GM21619 (cell line): ENCODE measurements at regions not wholly inside any gene's neighbourhood (a gene's known extent, or its start where the extent isn't known, plus 50 kb on each side); places are given as distances from the start of the nearest gene placed in this dataset.
"Not testable (repeated sequence)": the region's sequence is repeated elsewhere in the genome, so short reads cannot be mapped to it uniquely, and the experiment has no call there.

Source experiments
- ATAC-seq: cut with Tn5 transposase; IDR thresholded peaks from one replicate; pipeline ENCODE4 v1.9.1; 2021; ENCODE audit not compliant: unreplicated experiment

DNA sequence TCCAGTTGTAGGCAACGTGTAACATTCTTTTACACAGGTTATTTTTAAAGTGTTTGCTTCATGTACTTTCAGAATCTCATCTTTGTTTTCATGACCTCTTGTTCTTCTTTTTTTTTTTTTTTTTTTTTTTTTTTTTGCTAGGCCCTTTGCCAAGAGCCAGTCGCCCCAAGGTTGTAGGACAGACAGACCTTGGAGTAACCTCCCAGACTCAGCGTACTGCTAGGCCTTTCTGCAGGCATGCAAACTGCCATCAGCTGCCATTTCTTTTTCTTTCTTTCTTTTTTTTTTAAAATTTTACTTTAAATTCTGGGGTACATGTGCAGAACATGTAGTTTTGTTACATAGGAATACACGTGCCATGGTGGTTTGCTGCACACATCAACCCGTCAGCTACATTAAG is 452.3 kb upstream of the MDGA2 start:
- ATAC-seq, result no peak

DNA sequence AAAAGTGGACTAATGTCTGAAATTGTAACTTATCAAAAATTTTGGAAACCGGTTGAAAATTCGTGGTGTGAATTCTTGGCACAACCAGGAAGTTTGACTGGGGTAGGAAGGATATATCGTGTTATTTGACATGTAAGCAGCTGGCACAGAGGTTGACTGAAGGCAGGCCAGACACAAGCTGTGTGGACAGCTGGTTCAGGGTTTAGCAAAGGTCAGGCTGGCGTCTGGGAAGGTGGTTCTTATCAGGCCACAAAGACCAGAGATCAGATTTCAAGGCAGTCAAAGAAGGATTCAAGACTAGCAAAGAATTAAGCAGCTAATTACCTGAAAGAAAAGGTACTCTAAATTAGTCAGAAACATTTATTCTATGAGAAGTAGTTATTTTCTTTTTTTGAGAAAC is 450.2 kb upstream of the MDGA2 start:
- no peak for ATAC-seq

DNA sequence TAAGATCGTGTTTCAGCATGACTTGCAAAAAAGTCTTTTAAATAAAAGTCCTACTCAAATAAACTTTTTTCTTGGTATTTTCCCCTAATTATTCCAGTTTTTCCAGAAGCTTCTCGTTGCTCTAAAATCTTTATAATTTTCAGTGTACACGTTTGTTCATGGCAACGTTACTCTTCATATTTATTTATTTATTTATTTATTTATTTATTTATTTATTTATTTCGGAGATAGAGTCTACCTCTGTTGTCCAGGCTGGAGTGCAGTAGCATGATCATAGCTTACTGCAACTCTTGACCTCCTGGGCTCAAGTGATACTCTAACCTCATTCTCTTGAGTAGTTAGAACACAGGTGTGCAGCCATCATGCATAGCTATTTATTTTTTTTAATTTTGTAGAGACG is 438.3 kb upstream of the MDGA2 start:
- ATAC-seq, result no peak

DNA sequence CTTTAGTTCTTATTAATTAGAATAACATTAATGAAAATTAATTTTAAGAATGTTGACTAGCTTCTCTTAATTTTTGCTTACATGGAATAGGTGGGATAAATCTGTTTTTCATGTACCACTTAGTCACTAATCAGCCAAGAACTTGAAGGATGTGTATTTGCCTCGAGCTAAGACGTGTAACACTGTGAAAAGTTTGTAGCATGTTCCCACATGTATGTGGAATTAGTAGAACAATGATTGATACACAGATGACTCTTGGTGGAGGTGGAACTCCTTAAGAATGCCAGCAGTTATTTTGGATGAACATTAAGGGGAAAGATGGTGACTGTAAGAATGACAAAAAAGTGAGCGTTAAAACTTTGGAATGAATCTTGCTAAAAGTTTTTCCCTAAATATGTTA is 435.7 kb upstream of the MDGA2 start:
- no peak for ATAC-seq

DNA sequence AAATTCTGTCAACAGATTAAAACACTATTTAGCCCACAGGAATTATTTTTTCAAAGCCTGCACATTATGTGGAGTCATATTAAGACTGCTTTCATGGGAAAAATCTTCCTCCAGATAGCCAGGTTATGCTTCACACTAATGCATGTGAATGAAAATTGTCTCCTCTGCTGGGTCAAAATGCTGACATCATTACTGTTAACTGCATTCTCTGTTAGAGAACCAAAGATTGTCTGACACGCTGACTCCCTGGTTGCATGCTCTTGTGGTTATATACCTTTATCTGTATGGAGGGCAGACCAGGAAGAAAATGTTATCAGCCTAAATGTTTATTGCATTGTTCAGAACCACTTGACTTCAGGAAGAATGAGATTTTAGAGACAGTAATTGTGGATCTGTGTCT is 432.2 kb upstream of the MDGA2 start:
- no peak for ATAC-seq

DNA sequence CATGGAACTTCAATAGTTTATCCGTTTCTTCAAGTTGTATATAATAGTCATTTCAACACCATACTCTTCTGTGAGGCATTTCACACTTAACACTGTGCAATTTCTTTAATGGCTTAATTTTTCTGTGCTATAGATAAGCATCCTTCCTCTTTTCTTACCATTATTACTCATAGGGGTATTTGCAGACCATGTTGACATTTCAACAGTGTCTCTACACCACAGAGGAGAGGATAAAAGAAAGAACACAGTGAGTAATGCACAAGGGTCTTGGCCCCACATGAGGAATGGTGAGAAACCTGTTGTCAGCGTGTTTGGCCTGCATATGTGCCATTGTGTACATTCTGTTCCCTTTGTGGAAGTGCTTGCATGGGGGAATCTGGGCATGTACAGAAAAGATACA is 421.5 kb upstream of the MDGA2 start:
- no peak for ATAC-seq

DNA sequence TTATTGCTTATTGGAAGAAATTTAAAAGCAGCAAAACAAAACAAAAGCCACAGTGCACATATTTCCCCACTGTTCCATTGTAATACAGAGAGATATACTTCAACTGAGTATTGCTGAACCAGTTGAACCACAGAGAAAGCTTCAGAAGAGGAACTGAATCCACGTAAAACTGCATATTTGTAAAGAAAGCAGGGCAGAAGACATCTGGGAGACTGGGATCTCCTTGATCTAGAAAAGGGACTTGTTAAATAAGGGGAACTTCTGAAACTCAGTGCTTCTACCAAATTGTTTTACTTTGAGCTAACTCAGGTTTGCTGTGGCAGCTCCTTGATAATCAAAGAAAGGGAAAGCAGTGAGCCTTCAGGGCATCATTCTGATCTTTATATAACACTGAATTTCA is 411.1 kb upstream of the MDGA2 start:
- ATAC-seq, result no peak

DNA sequence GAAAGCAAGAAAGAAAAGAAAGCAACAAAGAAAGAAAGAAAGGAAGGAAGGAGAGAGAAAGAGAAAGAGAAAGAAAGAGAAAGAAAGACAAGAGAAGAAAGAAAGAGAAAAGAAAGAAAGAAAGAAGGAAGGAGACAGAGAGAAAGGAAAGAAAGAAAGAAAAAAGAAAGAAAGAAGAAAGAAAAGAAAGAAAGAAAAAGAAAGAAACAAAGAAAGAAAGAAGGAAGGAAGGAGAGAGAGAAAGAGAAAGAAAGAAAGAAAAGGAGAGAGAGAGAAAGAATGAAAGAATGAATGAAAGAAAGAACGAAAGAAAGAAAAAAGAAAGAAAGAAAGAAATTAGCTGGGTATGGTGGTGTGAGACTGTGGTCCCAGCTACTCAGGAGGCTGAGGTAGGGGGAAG is 400.1 kb upstream of the MDGA2 start:
- no peak for ATAC-seq

DNA sequence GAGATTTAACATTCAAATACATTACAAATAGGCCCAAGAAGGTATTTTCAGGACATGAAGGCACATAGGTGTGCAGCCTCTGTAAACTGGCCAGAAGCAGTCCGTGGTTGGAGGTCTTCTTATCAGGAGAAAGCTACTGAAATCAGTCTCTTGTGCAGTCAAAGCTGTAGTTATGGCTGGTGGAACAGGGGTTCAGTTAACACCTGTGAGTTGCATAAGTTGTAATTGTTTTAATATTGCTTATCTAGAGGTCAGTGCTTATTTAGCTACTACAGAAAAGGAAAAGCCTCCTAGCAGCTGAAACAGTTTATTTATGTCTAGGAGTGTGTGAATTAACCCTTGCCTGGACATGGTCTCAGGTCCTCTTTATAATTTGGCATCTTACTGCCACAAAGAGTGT is 377.6 kb upstream of the MDGA2 start:
- no peak for ATAC-seq

DNA sequence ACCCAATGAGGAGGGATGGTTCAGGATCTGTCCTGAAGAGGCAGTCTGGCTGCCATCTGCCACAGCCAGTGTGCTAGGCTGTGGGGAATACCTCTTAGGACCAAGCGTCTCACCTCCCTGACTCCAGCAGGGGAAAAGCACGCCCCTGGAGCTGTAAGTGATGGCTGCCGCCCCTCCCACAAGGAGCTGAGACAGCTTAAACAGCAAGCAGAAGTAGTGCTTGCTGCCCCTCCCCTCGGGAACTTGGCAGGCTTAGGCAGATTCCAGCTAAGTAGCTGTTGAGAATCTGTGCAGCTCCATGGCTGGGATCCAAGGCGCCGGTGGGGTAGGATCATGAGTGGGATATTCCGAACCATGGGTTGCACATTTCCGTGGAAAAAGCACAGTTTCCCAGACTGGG is 360.4 kb upstream of the MDGA2 start:
- ATAC-seq, result no peak

DNA sequence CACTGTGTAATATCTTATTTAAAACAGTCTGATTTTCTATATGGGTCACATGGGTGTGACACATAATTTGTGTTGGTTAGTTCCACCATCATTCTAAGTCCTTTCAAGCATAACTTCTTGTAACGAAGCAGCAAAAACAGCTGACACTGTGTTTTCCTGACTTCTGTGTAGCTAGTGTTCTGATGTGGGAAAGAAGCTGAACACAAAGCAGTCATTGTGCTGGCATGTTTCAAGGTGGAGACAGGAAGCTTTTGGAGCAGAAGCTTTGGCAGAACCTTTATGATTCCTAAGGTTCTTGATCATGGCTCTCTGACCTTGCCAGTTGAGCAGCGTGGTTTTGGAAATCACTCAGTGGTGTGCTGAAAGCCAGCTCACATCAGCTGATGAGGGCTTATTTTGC is 351.7 kb upstream of the MDGA2 start:
- no peak for ATAC-seq

DNA sequence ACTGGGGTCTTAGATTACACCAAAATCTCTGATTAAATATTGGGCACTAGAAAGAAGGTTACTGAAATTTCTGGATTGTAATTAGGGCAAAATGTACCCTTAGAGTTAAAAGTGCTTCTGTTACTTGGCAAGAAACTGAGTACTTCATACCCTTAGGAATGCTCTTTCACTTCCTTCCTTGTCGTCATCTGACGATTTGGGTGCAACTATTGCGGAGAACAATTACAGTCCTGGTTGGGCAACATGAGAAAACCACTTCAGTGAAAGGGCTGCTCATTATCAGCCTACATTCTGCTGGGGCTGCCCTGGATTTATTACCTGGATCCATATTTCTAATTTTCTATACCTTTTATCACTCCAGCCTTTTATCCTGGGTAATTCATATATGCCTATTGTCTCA is 348.5 kb upstream of the MDGA2 start:
- ATAC-seq, result no peak

DNA sequence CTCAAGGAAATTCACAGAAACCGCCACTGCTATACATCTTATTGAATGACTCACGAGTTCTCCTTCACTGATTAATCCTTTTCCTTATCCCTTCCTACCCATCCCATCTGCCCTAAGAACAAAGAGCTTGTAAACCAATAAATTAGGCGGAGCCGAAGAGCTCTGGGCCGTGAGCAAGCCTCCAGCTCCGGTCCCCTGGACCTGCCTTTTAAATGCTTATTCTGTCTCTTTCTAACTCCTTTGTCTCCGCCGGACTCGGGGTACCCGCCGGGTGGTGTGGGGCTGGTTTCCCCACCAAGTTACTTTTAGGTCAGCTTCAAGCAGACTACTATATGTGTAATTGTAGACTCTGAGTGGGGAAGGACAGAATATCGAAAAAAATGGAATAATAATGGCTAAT is 336.1 kb upstream of the MDGA2 start:
- ATAC-seq, result not testable (repeated sequence)

DNA sequence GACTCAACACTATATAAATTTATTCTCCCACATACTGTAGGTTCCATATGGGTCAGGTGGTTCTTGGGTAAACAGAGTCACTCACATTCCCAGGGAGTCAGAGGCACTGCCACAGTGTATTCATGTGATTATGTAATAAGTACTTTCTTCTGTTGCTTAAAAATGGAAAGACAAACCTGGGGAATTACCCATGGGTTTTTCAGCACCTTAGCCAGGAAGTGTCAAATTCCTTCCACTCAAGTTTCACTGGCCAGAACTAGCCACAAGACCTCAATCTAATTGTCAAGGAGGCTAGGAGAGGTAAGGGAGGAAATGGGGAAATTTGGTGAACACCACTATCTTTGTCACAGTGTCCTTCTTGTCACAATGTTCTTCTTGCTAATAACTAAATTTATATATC is 333.2 kb upstream of the MDGA2 start:
- ATAC-seq, result peak; percentile 58

DNA sequence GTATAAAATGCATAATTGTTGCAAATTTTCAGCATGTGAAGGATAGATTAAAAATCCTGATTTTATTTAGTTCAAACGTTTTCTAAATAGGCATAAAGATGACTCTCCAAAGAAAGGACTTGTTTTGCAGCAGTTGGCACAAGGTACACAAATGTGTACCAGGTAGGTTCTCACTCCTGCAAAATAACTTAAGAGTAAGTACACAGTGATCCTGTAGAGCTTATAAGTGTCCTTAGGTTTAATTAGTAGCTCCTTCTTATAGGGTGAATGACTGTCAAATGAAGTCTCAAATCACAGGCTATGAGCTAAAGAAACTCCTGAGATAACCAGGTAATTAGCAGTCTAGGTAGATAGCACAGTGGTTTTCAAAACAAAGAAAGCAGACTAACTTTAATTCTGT is 330.6 kb upstream of the MDGA2 start:
- ATAC-seq, result no peak

DNA sequence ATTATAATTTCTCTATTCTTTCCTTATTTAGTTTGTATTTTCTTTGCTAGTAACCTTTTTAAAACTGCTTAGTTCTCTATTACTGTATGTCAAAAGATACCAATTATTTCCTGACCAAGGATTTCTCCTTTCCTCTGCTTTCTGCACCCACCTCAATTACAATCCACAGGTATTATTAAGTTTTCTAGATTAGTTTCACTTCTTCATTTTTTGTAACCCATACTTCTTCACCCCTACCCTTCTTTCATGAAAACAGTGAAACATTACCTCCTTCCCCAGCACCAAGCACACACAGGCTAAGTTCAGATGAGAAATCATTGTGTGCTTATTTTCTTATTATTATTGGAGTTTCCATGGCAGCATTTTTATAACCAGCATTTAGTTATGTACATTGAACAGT is 318.5 kb upstream of the MDGA2 start:
- ATAC-seq, result no peak

DNA sequence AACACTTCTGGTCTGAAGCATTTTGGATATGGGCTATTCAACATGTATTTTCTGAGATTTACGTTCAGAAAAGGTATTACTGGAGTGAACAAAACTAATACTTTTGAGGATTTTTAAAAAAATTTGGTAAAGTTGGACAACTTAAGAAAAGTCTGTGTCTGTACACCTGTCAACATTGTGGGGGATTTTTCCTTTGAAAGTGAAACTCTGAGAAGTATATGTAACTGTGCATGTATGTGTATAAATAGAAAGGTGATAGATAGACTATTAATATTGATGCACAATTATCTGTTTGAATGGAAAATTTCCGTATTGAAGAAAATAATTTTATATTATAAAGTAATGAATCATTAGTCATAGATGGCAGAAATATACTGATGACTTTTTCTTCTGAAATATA is 312.8 kb upstream of the MDGA2 start:
- ATAC-seq, result no peak

DNA sequence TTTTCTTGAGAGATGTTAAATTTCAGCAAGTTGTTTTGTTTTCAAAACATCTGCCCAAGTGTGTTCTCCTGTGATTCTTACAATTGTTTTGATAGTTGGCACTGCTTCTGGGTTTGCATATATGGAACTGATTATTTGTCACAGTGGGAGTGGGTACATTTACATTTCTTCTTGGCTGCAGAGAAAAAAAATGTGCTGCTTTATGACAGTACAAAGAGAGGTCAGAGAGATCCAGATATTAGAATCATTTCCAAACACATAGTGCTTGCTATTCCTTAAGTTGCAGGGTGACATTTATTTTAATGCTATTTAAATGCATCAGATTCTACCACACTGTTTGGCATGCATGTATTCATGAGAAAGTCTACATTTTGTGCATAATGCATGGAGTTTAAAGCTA is 303.5 kb upstream of the MDGA2 start:
- ATAC-seq, result no peak

DNA sequence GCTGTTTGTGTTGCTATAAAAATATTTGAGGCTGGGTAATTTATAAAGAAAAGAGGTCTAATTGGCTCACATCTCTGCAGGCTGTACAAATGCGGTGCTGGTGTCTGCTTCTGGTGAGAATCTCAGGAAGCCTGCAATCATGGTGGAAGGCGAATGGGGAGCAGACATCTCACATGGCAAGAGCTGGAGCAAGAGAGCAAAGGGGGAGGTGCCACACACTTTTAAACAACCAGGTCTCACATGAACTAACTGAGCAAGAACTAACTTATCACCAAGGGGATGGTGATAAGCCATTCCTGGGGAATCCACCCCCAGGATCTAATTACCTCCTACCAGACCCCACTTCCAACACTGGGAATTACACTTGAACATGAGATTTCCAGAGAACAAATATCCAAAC is 300.7 kb upstream of the MDGA2 start:
- ATAC-seq, result no peak

DNA sequence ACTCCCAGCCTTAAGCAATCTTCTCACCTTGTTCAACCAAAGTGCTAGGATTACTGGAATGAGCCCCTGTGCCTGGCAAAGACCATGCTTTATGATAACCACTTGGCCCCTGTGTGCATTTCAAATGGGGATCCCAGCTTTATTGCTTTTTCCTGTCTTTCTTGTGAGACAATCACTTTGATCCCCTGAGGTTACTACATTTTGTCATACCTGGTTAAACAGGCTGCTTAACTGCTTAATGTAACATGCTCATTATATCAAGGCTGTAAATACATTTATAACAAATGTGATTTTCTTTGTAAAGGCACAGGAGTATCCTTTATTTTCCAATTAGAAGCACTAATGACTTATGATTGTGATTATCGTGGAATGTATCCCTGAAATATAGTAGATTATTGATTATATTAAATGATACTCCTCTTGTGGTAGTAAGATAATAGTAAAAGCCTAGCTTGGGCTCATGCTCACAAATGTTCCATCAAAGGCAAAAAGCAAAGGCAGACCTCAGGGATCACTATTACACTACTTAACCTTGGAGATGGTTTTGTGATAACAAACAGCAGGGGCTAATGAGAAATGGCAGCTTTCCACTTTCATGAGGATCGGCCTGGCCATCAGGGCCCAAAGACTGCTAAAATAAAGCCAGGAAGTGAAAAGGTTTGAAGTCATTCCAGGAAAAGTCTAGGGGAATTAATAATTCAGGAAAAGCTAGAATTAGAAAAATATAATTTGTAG is 290.8 kb upstream of the MDGA2 start:
- ATAC-seq, result no peak

DNA sequence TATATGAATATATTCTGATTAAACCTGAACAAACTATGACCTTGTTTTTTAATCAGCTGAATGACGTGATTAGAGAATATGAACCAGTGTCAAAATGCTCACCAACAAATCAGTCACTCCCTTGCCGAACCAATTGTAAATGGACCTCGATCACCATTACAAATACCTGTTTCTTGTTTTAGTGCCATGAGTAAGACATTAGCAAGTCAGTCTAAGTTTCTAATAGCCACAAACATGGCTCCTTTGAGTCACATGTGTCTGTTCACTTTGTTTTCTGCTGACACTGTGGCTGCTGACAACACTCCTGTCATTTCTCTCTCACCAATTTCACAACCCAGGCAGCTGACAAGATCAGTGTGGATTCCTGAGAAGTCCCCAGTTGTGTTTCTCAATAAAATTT is 286.2 kb upstream of the MDGA2 start:
- no peak for ATAC-seq

DNA sequence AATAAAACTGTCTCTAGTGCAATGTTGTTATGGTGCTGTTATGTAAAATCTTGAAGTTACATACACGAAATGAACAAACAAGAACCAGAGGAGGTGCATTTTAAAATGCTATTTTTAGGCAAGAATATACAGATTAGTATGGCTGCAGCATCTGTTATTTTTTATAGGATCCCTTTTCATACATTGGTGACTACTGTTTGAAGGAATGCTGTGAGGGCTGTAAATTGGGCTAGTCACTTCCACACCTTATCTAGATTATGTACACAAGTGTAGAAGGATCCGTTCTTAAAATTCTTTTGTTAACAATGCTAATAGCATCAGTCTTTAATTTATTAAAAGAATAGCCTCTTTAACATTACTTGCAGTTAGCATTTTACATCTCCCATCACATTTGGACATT is 284.3 kb upstream of the MDGA2 start:
- ATAC-seq, result no peak

DNA sequence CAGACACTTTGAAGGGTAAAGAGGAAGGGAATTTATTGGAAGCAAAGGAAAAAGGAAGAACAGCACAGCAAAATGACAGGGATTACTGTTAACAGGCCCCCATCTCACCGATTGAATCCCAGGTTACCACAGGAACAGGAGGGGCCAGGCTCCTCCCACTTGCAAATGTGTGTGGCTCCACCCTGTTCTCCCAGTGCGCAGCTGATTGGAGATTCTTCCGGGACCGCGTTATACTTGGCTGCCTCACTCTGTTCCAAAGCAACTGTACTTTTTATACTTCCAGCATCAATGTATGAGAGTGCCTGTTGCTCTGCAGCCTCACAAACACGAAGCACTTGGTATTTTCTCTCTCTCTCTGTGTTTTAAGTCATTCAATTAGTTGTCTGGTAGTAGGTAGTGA is 273.6 kb upstream of the MDGA2 start:
- no peak for ATAC-seq

DNA sequence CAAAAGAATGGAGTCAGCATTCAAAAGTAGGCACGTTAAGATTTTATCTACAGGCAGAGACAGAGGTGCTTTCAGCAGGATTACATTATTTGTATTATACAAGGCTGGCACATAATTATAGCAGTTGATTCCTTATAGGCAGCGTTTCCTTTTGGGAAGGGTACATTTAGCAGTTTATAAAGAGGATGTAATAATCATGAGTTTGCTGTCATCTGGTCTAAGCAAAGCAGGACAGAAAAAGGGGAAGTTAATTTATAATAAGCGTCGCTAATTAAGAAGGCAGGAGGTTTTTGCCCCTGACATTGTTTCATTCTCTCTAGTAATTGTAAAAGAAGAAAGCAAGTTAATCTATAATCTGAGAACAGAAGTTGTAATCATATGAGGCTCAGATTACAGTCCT is 259.9 kb upstream of the MDGA2 start:
- no peak for ATAC-seq
